ENCODE measurements at regions not wholly inside any gene's neighbourhood (a gene's known extent, or its start where the extent isn't known, plus 50 kb on each side); places are given as distances from the start of the nearest gene placed in this dataset.

DNA sequence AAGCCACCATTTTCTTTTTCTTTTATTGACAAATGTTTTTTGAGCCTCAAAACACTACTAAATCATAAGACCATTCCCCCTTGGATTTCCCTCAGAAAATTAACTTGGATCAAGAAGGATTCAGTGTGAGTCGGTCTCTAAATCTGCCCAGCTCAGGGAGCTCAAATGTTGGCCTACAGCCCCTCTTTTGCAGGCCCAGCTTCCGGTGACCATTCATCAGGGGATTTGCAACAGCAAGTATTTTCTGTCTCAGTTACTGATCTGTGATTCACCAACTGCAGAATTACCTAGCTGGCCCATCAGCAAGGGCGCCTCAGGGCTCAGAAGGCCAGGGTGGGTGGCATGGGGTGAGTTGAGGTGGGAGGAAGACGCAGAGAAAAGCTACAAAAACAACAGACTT lies 318.1 kb downstream of the CDC5L start:
- H3K4me1 Mint-ChIP-seq: peaks cover 37% of the 10 kb centered on the region
- peaks cover 10% of the 10 kb centered on the region for H3K9me3 Mint-ChIP-seq (ENCODE audit: low read depth)
- peaks cover 14% of the 10 kb centered on the region for H3K36me3 Mint-ChIP-seq
- no peak overlapping the region for H3K27ac Mint-ChIP-seq
- no peaks in the 10 kb centered on the region for H3K27me3 Mint-ChIP-seq
- ATAC-seq: no peak
- H3K4me3 Mint-ChIP-seq: no peak overlapping the region
- no peak for DNase-seq
- CTCF ChIA-PET: interaction anchor here (1.4 kb wide), 1 partner anchor 50 kb away, joined by 3 read pairs; no protein-coding TSS in a partner anchor

DNA sequence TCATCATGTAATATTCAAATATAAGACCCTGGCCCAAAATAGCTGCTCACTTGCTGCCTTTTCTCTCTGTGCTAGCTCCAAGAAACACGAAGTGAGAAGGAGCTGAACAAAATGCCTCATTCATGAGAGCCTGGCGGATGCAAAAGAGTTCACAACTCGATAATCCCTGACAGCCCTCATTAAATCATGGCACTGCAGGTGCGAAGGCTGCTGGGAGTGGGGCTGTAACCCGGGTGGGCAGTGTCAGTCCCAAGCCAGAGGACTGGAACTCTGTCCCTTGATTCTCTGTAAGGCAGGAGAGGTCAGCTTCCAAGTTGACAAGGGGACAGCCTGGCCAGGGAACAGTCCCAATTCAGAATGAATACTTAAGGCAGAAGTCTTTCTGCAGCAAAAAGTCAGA lies 318.5 kb downstream of the CDC5L start:
- Mint-ChIP-seq H3K9me3 (ENCODE audit: low read depth) (peaks cover 10% of the 10 kb centered on the region), H3K36me3 (peaks cover 14% of the 10 kb centered on the region), H3K27ac (no peak overlapping the region), H3K4me3 (no peak overlapping the region), H3K4me1 (peaks cover 37% of the 10 kb centered on the region), H3K27me3 (no peaks in the 10 kb centered on the region)
- DNase-seq: no peak
- CTCF ChIA-PET: no interaction called here
- ATAC-seq: no peak

DNA sequence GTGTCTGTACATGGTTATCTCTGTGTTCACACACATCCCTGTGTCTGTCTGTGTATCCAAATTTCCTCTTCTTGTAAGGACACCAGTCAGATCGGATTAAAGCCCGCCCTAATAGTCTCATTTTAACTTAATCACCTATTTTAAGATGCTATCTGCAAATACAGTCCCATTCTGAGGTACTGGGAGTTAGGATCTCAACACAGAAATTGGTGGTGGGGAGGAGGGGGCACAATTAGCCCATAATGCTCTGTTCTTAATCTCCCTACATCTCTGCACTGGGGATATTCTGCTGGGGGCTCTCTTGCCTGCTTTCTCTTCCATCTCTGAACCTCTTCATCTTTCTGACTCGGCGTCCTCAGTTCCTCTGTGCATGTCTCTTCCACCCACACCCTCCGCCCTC lies 320.7 kb downstream of the CDC5L start:
- no peaks in the 10 kb centered on the region for H3K27me3 Mint-ChIP-seq
- H3K4me3 Mint-ChIP-seq: no peak overlapping the region
- peaks cover 10% of the 10 kb centered on the region for H3K9me3 Mint-ChIP-seq (ENCODE audit: low read depth)
- ATAC-seq: no peak
- peaks cover 14% of the 10 kb centered on the region for H3K36me3 Mint-ChIP-seq
- peaks cover 26% of the 10 kb centered on the region for H3K4me1 Mint-ChIP-seq
- H3K27ac Mint-ChIP-seq: no peak overlapping the region
- CTCF ChIA-PET: no interaction called here
- no peak for DNase-seq

DNA sequence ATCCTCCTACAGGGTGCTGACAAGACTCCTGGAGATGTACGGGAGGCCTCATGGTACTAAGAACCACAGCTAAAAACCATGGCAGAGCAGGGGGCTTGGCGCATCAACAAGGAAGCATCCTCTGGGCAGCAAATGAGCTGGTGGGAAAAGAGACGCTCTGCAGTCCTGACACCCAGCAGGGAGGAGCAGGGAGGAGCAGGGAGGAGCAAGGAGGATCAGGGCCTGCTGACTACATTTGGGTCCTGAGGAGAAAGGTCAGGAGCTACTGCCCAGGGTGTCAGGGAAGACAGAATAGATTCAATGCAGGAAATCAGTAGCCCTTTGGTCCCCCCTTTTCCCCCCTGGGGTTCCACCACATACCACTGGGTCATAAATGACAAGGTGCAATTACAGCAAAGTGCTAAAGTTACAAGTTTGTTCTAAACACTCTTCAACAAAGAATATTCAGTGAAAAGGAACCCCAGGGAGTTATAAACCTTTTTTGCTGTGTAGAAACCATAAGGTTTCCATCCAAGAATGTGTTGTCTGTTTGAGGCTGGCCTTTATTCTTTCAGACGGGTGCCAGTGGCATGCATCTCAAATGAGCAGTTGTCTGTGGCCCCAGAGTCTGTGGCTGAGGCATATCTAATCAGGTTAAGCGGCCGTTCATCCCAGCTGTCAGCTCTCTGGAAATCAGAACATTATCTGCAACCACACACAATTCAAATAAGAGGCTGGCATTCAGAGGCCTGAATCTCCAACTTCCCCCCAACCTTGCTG lies 325.0 kb downstream of the CDC5L start:
- peaks cover 3% of the 10 kb centered on the region for H3K4me1 Mint-ChIP-seq
- peaks cover 4% of the 10 kb centered on the region for H3K36me3 Mint-ChIP-seq
- DNase-seq (no peak), ATAC-seq (no peak)
- H3K27ac Mint-ChIP-seq: no peak overlapping the region
- no peaks in the 10 kb centered on the region for H3K27me3 Mint-ChIP-seq
- CTCF ChIA-PET: no interaction called here
- peaks cover 3% of the 10 kb centered on the region for H3K9me3 Mint-ChIP-seq (ENCODE audit: low read depth)
- no peak overlapping the region for H3K4me3 Mint-ChIP-seq

DNA sequence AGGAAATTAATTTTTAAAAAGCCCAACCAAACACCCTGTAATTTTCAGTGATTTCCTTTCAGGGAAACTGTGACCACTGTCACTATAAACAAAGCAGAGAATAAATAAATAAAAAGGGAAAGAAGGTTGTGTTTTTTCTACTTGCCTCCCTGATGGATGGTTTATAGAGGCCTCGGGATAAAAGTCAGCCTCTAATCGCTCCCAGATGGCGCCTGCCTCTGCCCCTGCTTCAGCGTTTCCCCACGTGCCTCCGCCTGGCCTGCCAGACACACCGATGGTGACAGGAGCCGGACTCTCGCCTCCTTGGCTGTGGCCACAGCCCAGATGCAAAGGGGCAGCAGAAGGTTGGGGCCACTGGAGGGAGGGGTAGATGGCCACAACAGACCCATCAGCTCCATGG lies 327.7 kb downstream of the CDC5L start:
- H3K27me3 Mint-ChIP-seq: no peaks in the 10 kb centered on the region
- DNase-seq: no peak
- no peaks in the 10 kb centered on the region for H3K4me1 Mint-ChIP-seq
- no peaks in the 10 kb centered on the region for H3K9me3 Mint-ChIP-seq (ENCODE audit: low read depth)
- no peak overlapping the region for H3K4me3 Mint-ChIP-seq
- no peak for ATAC-seq
- no peak overlapping the region for H3K27ac Mint-ChIP-seq
- no peaks in the 10 kb centered on the region for H3K36me3 Mint-ChIP-seq
- CTCF ChIA-PET: no interaction called here

DNA sequence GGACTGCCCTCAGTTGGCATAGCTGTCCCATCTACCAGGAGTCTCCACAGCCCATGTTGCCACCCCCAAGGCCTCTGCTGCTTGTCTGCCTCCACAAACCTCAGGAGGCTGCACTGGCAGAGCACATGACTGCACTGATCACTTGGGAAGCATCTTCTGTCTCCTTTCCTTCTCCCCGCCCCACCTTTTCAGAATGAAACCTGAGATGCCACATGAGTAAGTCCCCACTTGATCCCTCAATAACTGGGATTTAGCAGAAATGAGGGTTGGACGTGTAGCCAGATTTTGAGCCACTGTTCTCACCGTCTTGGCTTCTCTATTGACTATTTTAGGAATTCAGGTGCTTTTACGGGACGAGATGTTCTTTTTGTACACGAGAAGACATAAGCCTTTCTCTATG lies 328.4 kb downstream of the CDC5L start:
- CTCF ChIA-PET: no interaction called here
- H3K4me3 Mint-ChIP-seq: no peak overlapping the region
- ATAC-seq (no peak), DNase-seq (no peak)
- no peaks in the 10 kb centered on the region for H3K4me1 Mint-ChIP-seq
- no peaks in the 10 kb centered on the region for H3K36me3 Mint-ChIP-seq
- H3K9me3 Mint-ChIP-seq (ENCODE audit: low read depth): no peaks in the 10 kb centered on the region
- no peaks in the 10 kb centered on the region for H3K27me3 Mint-ChIP-seq
- no peak overlapping the region for H3K27ac Mint-ChIP-seq

DNA sequence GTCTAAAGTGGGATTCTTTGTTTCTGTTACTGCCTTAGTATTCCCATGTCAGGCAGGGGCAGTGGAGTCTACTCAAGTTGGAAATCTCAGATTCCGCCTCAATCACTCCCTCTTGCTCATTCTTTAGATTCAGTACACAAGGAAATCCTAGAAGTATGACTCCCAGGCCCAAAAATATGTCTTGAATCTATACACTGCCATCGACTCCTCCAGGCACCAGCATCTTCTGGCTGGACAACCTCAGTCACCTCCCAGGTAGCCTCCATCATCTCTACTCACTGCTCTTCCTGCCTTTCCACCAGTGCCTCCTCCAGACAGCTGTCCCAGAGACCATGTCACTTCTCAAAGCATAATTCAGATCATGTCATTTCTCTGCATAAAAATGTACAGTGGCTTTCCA lies 329.9 kb downstream of the CDC5L start:
- CTCF ChIA-PET: no interaction called here

DNA sequence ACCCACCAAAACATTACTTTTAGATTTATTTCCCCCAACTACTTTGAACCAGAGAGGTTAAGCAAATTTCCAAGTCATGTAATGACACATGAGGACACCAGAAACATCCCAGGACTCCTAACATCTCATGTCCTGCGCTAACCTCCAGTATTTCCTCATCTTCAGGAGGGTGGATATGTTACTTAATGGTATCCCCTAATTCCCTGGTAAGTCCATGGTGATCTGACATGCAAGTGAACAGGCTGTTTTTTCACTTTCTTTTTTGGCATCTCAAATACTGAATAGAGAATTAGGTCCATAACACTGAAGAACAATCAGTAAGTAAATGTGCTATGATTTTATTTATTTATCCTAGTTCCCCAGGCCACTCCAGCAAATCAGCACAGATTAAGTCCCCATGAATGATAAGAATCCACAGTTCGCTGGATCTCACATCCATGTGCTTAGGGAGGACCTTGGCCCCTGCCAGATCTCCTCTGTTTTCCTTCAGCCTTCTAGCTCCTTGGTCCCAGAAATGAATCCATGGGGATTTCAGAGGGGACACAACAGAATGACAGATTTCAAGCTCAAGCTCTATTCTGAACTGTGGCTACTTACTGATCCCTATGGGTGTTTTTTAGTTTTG lies 334.6 kb downstream of the CDC5L start:
- no peak for ATAC-seq
- H3K4me3 Mint-ChIP-seq: no peak overlapping the region
- CTCF ChIA-PET: no interaction called here
- no peaks in the 10 kb centered on the region for H3K9me3 Mint-ChIP-seq (ENCODE audit: low read depth)
- no peaks in the 10 kb centered on the region for H3K36me3 Mint-ChIP-seq
- H3K4me1 Mint-ChIP-seq: no peaks in the 10 kb centered on the region
- no peaks in the 10 kb centered on the region for H3K27me3 Mint-ChIP-seq
- H3K27ac Mint-ChIP-seq: no peak overlapping the region
- DNase-seq: no peak

More for the DNA sequence above, 329.9 kb downstream of the CDC5L start:
- no peak overlapping the region for H3K27ac Mint-ChIP-seq
- H3K27me3 Mint-ChIP-seq: no peaks in the 10 kb centered on the region
- DNase-seq (no peak), ATAC-seq (no peak)
- H3K4me3 Mint-ChIP-seq: no peak overlapping the region
- H3K9me3 Mint-ChIP-seq (ENCODE audit: low read depth): no peaks in the 10 kb centered on the region
- H3K36me3 Mint-ChIP-seq: no peaks in the 10 kb centered on the region
- H3K4me1 Mint-ChIP-seq: no peaks in the 10 kb centered on the region

DNA sequence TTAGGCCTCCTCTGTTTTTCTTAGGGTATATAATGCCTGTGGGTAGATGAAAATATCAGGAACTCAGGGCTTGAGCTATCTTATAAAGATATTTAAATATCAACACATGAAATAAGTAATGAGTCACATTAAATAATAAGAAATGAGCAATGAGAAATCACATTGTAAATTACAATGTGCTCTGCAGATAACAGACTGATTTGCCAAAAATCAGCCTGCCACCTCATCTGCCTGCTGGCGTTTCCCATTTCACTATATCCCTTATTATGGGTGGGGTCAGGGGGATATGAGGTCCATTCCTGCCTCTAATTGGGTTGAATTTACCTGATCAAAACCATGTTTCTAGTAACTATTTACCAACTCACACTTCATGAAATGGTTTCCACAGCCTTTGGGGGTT lies 335.2 kb downstream of the CDC5L start:
- H3K4me1 Mint-ChIP-seq: no peaks in the 10 kb centered on the region
- CTCF ChIA-PET: no interaction called here
- no peaks in the 10 kb centered on the region for H3K36me3 Mint-ChIP-seq
- ATAC-seq (no peak), DNase-seq (no peak)
- H3K27me3 Mint-ChIP-seq: no peaks in the 10 kb centered on the region
- H3K27ac Mint-ChIP-seq: no peak overlapping the region
- no peak overlapping the region for H3K4me3 Mint-ChIP-seq
- H3K9me3 Mint-ChIP-seq (ENCODE audit: low read depth): no peaks in the 10 kb centered on the region

DNA sequence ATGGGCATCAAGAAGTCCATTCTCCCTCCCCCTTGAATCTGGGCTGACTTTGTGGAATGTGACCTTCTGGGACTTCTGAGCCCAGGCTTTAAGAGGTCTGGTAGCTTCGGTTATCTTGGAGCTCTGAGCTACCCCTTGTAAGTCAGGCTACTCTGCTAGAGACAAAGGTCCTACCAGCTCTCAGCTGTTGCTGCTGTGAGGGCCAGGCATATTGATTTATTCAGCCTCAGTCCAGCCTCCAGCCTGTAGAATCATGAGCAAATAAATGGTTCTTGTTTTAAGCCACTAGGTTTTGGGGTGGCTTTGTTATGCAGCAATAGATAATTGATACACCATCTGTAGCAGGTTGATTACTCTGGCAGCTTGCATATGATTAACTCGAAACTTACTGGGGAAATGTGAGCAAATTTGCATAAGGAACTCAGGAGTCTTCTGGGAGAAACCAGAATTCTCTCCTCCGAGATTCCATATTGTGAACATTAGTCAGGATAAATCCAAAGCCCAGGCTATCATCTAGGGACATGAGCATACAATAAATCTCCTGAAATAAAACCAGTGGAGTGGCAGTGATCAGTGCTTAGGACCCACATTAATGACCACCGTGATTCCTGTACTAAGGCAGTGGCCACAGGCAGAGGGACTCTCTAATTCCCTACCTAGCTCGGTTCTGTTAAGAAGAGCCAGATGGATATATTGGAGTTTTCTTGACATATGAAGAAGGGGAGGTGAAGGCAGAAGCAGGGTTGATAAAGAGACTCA lies 336.1 kb downstream of the CDC5L start:
- Mint-ChIP-seq H3K36me3 (no peaks in the 10 kb centered on the region), H3K27ac (no peak overlapping the region), H3K9me3 (ENCODE audit: low read depth) (no peaks in the 10 kb centered on the region), H3K4me1 (no peaks in the 10 kb centered on the region), H3K4me3 (no peak overlapping the region), H3K27me3 (no peaks in the 10 kb centered on the region)
- DNase-seq (no peak), ATAC-seq (no peak)
- CTCF ChIA-PET: no interaction called here

DNA sequence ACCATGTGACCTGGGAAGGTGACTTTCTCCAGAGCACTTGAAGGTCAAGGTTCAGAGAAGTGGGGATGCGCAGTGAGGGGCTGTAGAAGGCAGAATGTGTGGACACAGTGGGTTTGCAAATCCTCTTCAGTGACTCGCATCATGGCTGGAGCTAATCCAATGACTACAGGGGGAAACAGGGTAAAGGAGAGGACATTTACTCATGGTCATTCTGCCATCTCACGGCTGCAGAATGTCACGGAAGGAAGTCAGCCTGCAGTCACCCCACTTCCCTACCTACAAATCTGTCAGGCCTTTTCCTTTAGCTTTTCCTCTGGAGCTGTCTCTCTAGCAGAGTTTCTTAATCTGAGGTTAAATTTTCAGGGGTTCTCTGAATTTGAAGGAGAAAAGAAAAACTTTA lies 337.6 kb downstream of the CDC5L start:
- CTCF ChIA-PET: no interaction called here
- H3K4me3 Mint-ChIP-seq: no peak overlapping the region
- ATAC-seq (no peak), DNase-seq (no peak)
- no peaks in the 10 kb centered on the region for H3K9me3 Mint-ChIP-seq (ENCODE audit: low read depth)
- H3K36me3 Mint-ChIP-seq: no peaks in the 10 kb centered on the region
- no peaks in the 10 kb centered on the region for H3K27me3 Mint-ChIP-seq
- H3K4me1 Mint-ChIP-seq: no peaks in the 10 kb centered on the region
- no peak overlapping the region for H3K27ac Mint-ChIP-seq

DNA sequence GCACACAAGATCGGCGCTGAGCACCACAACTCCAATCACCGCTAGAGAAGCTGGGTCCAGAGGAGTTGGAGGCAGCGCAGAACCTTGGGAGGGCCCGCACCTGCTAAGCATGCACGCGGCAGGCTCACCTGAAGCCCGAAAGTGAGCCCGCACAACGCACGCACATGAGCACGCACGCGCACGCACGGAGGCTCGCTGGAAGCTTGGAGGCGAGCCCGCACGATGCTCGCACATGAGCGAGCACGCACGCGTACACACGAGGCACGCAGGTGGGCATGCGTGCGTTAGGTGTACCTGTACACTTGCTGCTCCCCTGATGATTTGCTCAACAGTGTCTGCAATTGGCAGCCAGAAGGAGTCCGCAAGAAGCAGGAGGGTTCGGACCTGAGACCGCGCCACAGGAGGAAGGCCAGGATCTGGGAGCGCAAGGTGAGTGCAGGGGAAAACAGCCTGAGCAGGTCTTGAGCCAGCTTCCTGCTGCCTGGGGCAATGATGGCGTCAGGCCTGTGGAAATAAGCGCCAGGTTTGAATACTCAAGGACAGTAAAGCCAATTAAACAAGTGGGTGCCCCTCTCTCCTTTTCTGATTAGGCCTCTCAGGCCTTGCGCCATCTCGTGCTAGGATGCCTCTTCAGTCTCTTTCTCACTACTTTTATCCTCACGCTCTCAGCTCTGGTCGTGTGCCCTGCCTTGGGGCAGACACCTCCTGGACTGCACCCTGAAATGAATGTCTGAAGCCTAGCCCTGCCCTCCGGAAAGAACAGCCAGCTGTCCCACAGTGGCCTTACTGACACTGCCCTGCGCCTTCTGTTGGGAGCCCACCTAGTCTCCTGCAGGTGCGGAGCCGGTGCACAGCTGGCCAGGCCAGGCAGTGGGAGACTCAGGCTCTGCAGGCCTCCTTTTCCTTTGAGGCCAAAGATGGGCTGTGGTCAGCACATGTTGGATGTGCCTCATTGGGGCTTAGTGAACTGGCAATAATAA lies 340.4 kb downstream of the CDC5L start:
- Mint-ChIP-seq H3K27me3 (no peaks in the 10 kb centered on the region), H3K9me3 (ENCODE audit: low read depth) (no peaks in the 10 kb centered on the region), H3K4me1 (no peaks in the 10 kb centered on the region), H3K27ac (no peak overlapping the region), H3K4me3 (no peak overlapping the region), H3K36me3 (no peaks in the 10 kb centered on the region)
- ATAC-seq (no peak), DNase-seq (no peak)
- CTCF ChIA-PET: no interaction called here

DNA sequence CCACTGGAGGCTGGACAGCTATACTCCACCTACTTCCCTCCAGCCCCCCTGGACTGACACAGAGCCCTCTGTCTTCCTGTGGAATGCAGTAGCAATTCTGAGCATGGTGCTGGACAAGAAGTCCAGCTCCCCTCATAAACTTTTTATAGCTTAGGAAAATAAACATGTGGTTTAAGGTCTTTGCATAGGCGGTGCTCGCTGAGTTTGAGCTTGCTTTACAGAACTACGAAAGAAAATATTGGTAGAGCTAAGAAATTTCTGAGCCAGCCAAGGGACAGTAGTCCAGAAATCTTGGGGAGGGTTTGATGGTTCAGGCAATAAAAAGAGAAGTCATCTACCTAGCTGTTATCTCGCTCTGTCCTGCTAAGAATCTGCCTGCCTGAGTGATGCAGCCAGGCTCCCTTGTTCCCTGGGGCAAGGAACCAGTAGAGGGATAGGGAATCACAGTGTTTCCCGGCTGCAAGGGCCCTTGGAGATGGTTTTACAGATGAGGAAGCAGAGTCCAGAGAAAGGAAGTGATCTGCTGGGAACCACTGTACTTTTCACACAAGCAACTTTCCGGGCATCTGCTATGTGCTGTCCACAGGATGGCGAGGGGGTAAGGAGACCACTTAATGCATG lies 343.4 kb downstream of the CDC5L start:
- no peak overlapping the region for H3K27ac Mint-ChIP-seq
- peaks cover 3% of the 10 kb centered on the region for H3K4me1 Mint-ChIP-seq
- no peaks in the 10 kb centered on the region for H3K36me3 Mint-ChIP-seq
- no peak for DNase-seq
- no peak for ATAC-seq
- no peaks in the 10 kb centered on the region for H3K9me3 Mint-ChIP-seq (ENCODE audit: low read depth)
- no peak overlapping the region for H3K4me3 Mint-ChIP-seq
- CTCF ChIA-PET: no interaction called here
- H3K27me3 Mint-ChIP-seq: no peaks in the 10 kb centered on the region
